ENCODE measurements at regions not wholly inside any gene's neighbourhood (a gene's known extent, or its start where the extent isn't known, plus 50 kb on each side); places are given as distances from the start of the nearest gene placed in this dataset.

GRCh38 chr1:209446356-209446755 is 137.2 kb upstream of the CAMK1G start:
- TF ChIP-seq CTCF (IDR thresholded peaks at IDR 0.05; ENCODE audit: insufficient read depth, low read depth, low read length), result no peak
- no peak for TF ChIP-seq EZH2 (IDR thresholded peaks at IDR 0.05; ENCODE audit: insufficient read depth, low read length)
